Kidney (tissue), 13 donors: ENCODE measurements at regions not wholly inside any gene's neighbourhood (a gene's known extent, or its start where the extent isn't known, plus 50 kb on each side); places are given as distances from the start of the nearest gene placed in this dataset.

Experiments used
- DNase-seq, 5 donors: peaks; one replicate each; pipeline ENCODE4 v3.0.0-alpha.2; 2013 to 2020
- FAIRE-seq: peaks from 2 replicates; lab custom pipeline; 2012; peaks lifted over from hg19 to GRCh38; lab: Jason Lieb, UNC
- H3K27ac ChIP-seq, 2 donors: one replicate each; pipeline ENCODE4 v1.7.0; 2013; ENCODE audit warnings: low read depth in 2 of 2, low read length in 2 of 2, inconsistent platforms in 1 of 2
- H3K27me3 ChIP-seq: one replicate; pipeline ENCODE4 v1.7.1; 2013; ENCODE audit warnings: low read length, inconsistent platforms; ENCODE audit not compliant: control insufficient read depth, insufficient read depth
- H3K36me3 ChIP-seq, 3 donors: one replicate each; pipeline versions ENCODE4 v1.7.0 to v1.7.1; 2013; ENCODE audit warnings: low read length in 3 of 3, control low read depth in 1 of 3, inconsistent platforms in 1 of 3; ENCODE audit not compliant: insufficient read depth in 3 of 3, control insufficient read depth in 2 of 3
- H3K4me1 ChIP-seq, 3 donors: one replicate each; pipeline versions ENCODE4 v1.7.0 to v1.7.1; 2013; ENCODE audit warnings: low read length in 3 of 3, inconsistent platforms in 1 of 3, low read depth in 1 of 3; ENCODE audit not compliant: control insufficient read depth in 2 of 3, insufficient read depth in 2 of 3
- H3K4me3 ChIP-seq, 3 donors: one replicate each; pipeline versions ENCODE4 v1.7.0 to v1.8.1; 2013; ENCODE audit warnings: low read length in 3 of 3, control low read depth in 1 of 3, inconsistent platforms in 1 of 3
- H3K9ac ChIP-seq, 3 donors: one replicate each; pipeline versions ENCODE4 v1.7.0 to v1.7.1; 2013; ENCODE audit warnings: low read length in 3 of 3, control low read depth in 1 of 3, inconsistent platforms in 1 of 3
- H3K9me3 ChIP-seq, 3 donors: one replicate each; pipeline versions ENCODE4 v1.7.0 to v1.7.1; 2013; ENCODE audit warnings: low read length in 3 of 3, control low read depth in 1 of 3, inconsistent platforms in 1 of 3; ENCODE audit not compliant: control insufficient read depth in 2 of 3, insufficient read depth in 1 of 3
- intact Hi-C: fragments of 100-400 bp; cut with DNase I; formaldehyde crosslinking; loops from one replicate; pipeline ENCODE4 v1.11.1; 2022
- TF ChIP-seq, protein P1 (sequence below): IDR thresholded peaks from 3 replicates; pipeline ENCODE4 v1.5.1; 2012; ENCODE audit warnings: mild to moderate bottlenecking, moderate library complexity, borderline replicate concordance; ENCODE audit not compliant: insufficient read depth; ENCODE audit errors: extremely low read depth
- donor health status: control.
- donor health status: control.
- donor health status: control.
- donor health status: control.
- donor health status: control.
- donor health status: DM: yes; HTN: yes; CAD: no.
- donor health status: Normal renal cell carcinoma (clear cell type).

DNA sequence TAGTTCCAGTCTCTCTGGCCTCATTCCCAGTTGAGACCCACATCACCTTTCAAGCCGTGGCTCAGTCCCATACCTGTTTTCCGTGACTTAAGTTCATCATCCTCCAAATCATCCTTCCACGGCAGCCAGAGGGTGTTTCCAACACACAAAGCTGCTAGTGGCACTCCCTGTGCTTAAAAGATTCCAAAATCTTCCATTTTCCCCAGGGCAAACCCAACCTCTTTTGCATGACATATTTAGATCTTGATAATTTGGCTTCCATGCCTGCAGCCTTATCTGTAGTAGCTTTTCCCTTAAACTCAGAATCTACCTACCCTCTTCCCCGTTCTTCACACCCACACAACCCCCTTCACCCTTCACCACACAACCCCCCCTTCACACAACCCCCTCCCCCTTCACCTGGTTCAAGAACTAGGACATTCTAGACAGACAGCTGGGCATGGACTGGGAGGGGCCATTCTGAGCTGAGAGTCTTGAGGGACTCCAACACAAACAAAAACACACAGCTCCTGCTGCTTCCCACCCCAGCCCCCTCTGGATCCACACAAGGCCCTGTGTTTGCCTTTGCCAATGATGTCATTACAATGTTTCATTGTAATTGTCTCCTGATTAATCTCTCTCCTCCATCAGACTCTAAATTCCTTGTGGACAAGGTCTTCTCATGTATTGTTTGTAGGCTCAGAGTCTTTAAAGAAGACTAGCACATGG, 268.2 kb downstream of the SH3GL2 start:
- Histone ChIP-seq H3K27ac (no peak overlapping the region), H3K4me3 (no peak overlapping the region), H3K36me3 (no peaks in the 10 kb centered on the region), H3K9ac (no peak overlapping the region), H3K4me1 (no peaks in the 10 kb centered on the region), H3K9me3 (peaks cover 0 to 11% (median 0%) of the 10 kb centered on the region in 3 donors), H3K27me3 (no peaks in the 10 kb centered on the region)
- DNase-seq = no peak
- FAIRE-seq = no peak
- intact Hi-C loops = no loop called here
- TF ChIP-seq, protein P1, sequence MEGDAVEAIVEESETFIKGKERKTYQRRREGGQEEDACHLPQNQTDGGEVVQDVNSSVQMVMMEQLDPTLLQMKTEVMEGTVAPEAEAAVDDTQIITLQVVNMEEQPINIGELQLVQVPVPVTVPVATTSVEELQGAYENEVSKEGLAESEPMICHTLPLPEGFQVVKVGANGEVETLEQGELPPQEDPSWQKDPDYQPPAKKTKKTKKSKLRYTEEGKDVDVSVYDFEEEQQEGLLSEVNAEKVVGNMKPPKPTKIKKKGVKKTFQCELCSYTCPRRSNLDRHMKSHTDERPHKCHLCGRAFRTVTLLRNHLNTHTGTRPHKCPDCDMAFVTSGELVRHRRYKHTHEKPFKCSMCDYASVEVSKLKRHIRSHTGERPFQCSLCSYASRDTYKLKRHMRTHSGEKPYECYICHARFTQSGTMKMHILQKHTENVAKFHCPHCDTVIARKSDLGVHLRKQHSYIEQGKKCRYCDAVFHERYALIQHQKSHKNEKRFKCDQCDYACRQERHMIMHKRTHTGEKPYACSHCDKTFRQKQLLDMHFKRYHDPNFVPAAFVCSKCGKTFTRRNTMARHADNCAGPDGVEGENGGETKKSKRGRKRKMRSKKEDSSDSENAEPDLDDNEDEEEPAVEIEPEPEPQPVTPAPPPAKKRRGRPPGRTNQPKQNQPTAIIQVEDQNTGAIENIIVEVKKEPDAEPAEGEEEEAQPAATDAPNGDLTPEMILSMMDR = no peak

DNA sequence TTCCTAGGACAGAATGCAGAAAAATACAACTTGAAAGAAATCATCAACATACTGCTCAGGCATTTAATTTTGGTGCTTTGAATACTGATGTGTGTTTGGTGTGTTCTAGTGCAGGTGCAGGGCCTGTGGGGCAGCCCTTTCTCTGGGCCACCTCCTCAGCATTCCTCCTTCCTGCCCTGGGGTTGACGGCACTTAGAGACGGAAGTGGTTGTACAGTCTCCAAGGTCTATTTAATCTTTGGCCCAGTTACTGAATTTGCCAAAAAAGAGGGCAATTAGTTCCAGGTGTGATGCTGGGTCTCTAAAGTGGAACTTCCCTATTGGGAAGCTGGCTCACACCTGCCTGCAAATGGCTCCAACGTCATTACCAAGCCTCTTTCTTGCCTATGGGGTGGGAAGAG, 269.0 kb downstream of the SH3GL2 start:
- intact Hi-C loops = no loop called here
- TF ChIP-seq, protein P1 = no peak
- H3K9ac ChIP-seq = no peak overlapping the region
- H3K4me1 ChIP-seq = no peaks in the 10 kb centered on the region
- no peak overlapping the region for H3K4me3 ChIP-seq
- DNase-seq (peak in 1 of 5 donors; percentile 23), FAIRE-seq (no peak)
- no peaks in the 10 kb centered on the region for H3K36me3 ChIP-seq
- no peaks in the 10 kb centered on the region for H3K27me3 ChIP-seq
- peaks cover 0 to 11% (median 0%) of the 10 kb centered on the region in 3 donors for H3K9me3 ChIP-seq
- no peak overlapping the region for H3K27ac ChIP-seq

GRCh38 chr9:17852108-17852507, 273.2 kb downstream of the SH3GL2 start:
- no peak for FAIRE-seq
- TF ChIP-seq, protein P1 = no peak
- no peaks in the 10 kb centered on the region for H3K9me3 ChIP-seq
- H3K27ac ChIP-seq = no peak overlapping the region
- no peak for DNase-seq
- no peaks in the 10 kb centered on the region for H3K36me3 ChIP-seq
- H3K27me3 ChIP-seq = no peaks in the 10 kb centered on the region
- no peaks in the 10 kb centered on the region for H3K4me1 ChIP-seq
- intact Hi-C loops = no loop called here
- no peak overlapping the region for H3K9ac ChIP-seq
- no peak overlapping the region for H3K4me3 ChIP-seq
